Adrenal gland (tissue), 9 donors: ENCODE measurements at regions not wholly inside any gene's neighbourhood (a gene's known extent, or its start where the extent isn't known, plus 50 kb on each side); places are given as distances from the start of the nearest gene placed in this dataset.

Experiments used
- DNase-seq, 7 donors: peaks; one replicate each; pipeline ENCODE4 v3.0.0-alpha.2; 2019 to 2020
- H3K27ac ChIP-seq, 5 donors: fragments of 200-600 bp; sonication (generic) in 4 of 5; 1 replicate in 3 of 5; 2 replicates in 2 of 5; pipeline versions ENCODE4 v1.5.1 to v1.8.0; 2016 to 2020; ENCODE audit warnings: mild to moderate bottlenecking in 1 of 5
- H3K27me3 ChIP-seq: fragments of 200-600 bp; 2 replicates; pipeline ENCODE4 v1.8.0; 2021
- H3K36me3 ChIP-seq, 2 donors: fragments of 200-600 bp; replicated peaks in 1 of 2; 1 replicate in 1 of 2; 2 replicates in 1 of 2; pipeline versions ENCODE4 v1.5.1 to v1.8.0; 2018 to 2022
- H3K4me1 ChIP-seq, 2 donors: fragments of 200-600 bp; replicated peaks in 1 of 2; 1 replicate in 1 of 2; 2 replicates in 1 of 2; pipeline versions ENCODE4 v1.5.1 to v1.8.0; 2018 to 2021
- H3K4me3 ChIP-seq, 4 donors: fragments of 200-600 bp; sonication (generic) in 3 of 4; one replicate each; pipeline ENCODE4 v1.5.1; 2016 to 2018
- H3K9me3 ChIP-seq, 3 donors: fragments of 200-600 bp; sonication (generic) in 1 of 3; replicated peaks in 1 of 3; 1 replicate in 2 of 3; 2 replicates in 1 of 3; pipeline versions ENCODE4 v1.5.1 to v1.8.0; 2016 to 2021
- POLR2A ChIP-seq, 2 donors: fragments of 450-650 bp; IDR thresholded peaks; one replicate each; pipeline ENCODE4 v1.6.1; 2017; ENCODE audit warnings: antibody characterized with exemption in 2 of 2, mild to moderate bottlenecking in 2 of 2, moderate library complexity in 1 of 2
- WGBS, 4 donors: extraction: QIAGEN DNeasy Blood & Tissue Kit in 2 of 4; methylation state at CpG; one replicate each; pipeline versions ENCODE4 v1.1.5 to v1.1.7; 2013 to 2017; 5-methylcytosine and 5-hydroxymethylcytosine counted together
- intact Hi-C, 2 donors: fragments of 100-400 bp; cut with DNase I; formaldehyde crosslinking; loops; one replicate each; pipeline versions ENCODE4 v1.14.1 to v1.15.0; 2022 to 2023
- TF ChIP-seq, protein P1 (sequence below), 6 experiments: fragments of 450-650 bp in 4 of 6; fragments of 200-600 bp in 2 of 6; sonication (generic) in 1 of 6; IDR thresholded peaks; 1 replicate in 5 of 6; 2 replicates in 1 of 6; pipeline versions ENCODE4 v1.5.1 to v1.8.0; 2016 to 2021; ENCODE audit warnings: antibody characterized with exemption in 6 of 6, mild to moderate bottlenecking in 2 of 6, moderate library complexity in 1 of 6
- donor health status: healthy with polysubstance abuse.
- donor health status: Bipolar disorder and iron deficiency.
- donor health status: DM: yes; HTN: yes; CAD: no.
- donor health status: DM: no; HTN: no; CAD: no.
- donor health status: DM: no; HTN: no; CAD: no.

GRCh38 chr18:71505526-71505925, 1038.6 kb downstream of the CBLN2 start:
- TF ChIP-seq POLR2A (IDR thresholded peaks at IDR 0.05): no peak
- TF ChIP-seq, protein P1, sequence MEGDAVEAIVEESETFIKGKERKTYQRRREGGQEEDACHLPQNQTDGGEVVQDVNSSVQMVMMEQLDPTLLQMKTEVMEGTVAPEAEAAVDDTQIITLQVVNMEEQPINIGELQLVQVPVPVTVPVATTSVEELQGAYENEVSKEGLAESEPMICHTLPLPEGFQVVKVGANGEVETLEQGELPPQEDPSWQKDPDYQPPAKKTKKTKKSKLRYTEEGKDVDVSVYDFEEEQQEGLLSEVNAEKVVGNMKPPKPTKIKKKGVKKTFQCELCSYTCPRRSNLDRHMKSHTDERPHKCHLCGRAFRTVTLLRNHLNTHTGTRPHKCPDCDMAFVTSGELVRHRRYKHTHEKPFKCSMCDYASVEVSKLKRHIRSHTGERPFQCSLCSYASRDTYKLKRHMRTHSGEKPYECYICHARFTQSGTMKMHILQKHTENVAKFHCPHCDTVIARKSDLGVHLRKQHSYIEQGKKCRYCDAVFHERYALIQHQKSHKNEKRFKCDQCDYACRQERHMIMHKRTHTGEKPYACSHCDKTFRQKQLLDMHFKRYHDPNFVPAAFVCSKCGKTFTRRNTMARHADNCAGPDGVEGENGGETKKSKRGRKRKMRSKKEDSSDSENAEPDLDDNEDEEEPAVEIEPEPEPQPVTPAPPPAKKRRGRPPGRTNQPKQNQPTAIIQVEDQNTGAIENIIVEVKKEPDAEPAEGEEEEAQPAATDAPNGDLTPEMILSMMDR (IDR thresholded peaks at IDR 0.05): no peak
- Histone ChIP-seq H3K9me3 (no peaks in the 10 kb centered on the region), H3K4me3 (no peak overlapping the region), H3K4me1 (no peaks in the 10 kb centered on the region), H3K36me3 (no peaks in the 10 kb centered on the region), H3K27me3 (no peaks in the 10 kb centered on the region), H3K27ac (no peak overlapping the region)
- intact Hi-C loops: no loop called here
- 54 to 61% (median 58%) methylated on average over 2 of the region's 2 CpGs for WGBS, 4 donors
- no peak for DNase-seq

DNA sequence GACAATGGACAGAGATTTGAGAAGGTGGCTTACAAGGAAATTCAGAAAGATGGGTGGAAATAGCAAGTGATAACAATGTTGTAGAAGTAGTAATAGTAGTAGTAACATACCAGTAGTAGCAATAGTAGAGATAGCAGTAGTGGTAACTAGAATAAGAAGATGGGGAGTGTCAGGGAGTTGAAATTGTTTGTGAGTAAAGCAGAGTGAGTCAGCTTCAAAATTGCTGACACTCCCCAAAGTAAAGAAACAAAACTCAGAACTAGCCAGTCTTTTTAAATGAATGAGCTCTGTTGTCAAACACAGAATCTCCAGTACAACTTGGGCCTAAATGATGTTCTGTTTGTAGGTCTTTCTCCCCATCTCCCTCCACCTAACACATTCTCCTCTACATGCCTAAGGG, 1040.9 kb downstream of the CBLN2 start:
- Histone ChIP-seq H3K9me3 (no peaks in the 10 kb centered on the region), H3K4me3 (no peak overlapping the region), H3K4me1 (no peaks in the 10 kb centered on the region), H3K27ac (no peak overlapping the region), H3K27me3 (no peaks in the 10 kb centered on the region), H3K36me3 (no peaks in the 10 kb centered on the region)
- TF ChIP-seq, protein P1 (IDR thresholded peaks at IDR 0.05): no peak
- no peak for TF ChIP-seq POLR2A (IDR thresholded peaks at IDR 0.05)
- intact Hi-C loops: no loop called here
- DNase-seq: no peak

DNA sequence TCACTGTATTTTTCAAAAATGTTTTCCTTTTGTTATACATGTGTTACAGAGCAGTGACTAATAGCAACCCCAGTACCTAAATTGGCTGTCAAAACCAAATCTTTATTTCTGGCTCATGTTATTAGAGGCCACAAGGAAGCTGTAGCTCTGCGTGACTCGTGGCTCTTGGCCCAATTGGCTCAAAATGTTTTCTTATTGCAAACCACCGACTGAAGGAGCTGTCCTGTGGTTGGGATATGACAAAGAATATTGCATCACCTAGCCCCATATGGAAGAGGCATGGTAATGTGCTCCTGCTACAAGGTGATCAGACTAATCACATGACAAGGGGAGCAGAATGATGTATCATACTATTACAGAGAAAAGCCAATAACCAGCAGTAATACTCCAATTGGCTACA, 1058.5 kb downstream of the CBLN2 start:
- Histone ChIP-seq H3K27me3 (no peaks in the 10 kb centered on the region), H3K27ac (no peak overlapping the region), H3K4me1 (no peaks in the 10 kb centered on the region), H3K36me3 (no peaks in the 10 kb centered on the region), H3K9me3 (no peaks in the 10 kb centered on the region), H3K4me3 (no peak overlapping the region)
- intact Hi-C loops: no loop called here
- 65 to 79% (median 75%) methylated on average over 3 of the region's 3 CpGs for WGBS, 4 donors
- TF ChIP-seq, protein P1 (IDR thresholded peaks at IDR 0.05): no peak
- TF ChIP-seq POLR2A (IDR thresholded peaks at IDR 0.05): no peak
- no peak for DNase-seq

DNA sequence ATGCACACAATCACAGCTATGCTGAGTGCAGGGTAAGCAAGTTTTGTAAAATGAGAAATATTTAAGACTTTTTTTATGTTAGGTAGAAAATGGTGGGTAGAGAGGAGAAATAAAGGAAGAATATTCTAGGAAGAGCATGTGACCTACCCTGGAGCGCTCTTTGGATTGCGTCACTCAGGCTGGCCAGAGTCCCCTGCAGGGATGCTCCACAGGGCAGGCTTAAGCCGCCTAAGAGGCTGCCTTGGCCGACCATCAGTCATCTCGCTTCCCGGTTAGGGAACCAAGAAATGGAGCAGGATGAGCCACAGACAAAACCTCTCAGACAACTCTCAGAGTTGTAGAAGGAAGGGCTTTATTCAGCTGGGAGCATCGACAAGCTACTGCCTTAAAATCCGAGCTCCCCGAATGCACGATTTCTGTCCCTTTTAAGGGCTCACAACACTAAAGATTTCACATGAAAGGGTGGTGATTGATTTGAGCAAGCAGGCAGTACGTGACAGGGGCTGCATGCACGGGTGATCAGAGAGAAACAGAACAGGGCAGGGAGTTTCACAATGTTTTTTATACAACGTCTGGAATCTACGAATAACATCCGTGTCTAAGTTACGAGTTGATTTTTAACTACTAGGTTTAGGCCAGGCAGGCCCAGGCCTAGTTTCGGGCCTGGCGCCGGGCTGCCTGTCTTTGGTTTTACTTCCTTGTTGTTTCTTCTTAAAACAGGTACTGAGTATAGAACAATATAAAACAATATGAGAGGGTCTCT, 1072.0 kb downstream of the CBLN2 start:
- TF ChIP-seq, protein P1 (IDR thresholded peaks at IDR 0.05): no peak
- TF ChIP-seq POLR2A (IDR thresholded peaks at IDR 0.05): no peak
- no peak for DNase-seq
- 70 to 77% (median 75%) methylated on average over 19 of the region's 19 CpGs for WGBS, 4 donors
- no peaks in the 10 kb centered on the region for H3K4me1 ChIP-seq
- no peak overlapping the region for H3K27ac ChIP-seq
- no peaks in the 10 kb centered on the region for H3K9me3 ChIP-seq
- no peak overlapping the region for H3K4me3 ChIP-seq
- no peaks in the 10 kb centered on the region for H3K36me3 ChIP-seq
- no peaks in the 10 kb centered on the region for H3K27me3 ChIP-seq
- intact Hi-C loops: no loop called here
